Stomach (tissue), 8 donors: ENCODE measurements at regions not wholly inside any gene's neighbourhood (a gene's known extent, or its start where the extent isn't known, plus 50 kb on each side); places are given as distances from the start of the nearest gene placed in this dataset.
A peak's percentile ranks its signal among the peaks of the same experiment; 100 is the strongest.

Experiments
- DNase-seq, 2 donors: peaks; one replicate each; pipeline versions ENCODE4 v3.0.0 to v3.0.0-alpha.2; 2013 to 2019
- H3K27ac ChIP-seq, 5 donors: fragments of 200-600 bp in 4 of 5; sonication (generic) in 4 of 5; one replicate each; pipeline ENCODE4 v1.5.1; 2013 to 2019; ENCODE audit warnings: mild to moderate bottlenecking in 1 of 5, moderate library complexity in 1 of 5
- H3K27me3 ChIP-seq, 3 donors: fragments of 200-600 bp; sonication (generic); one replicate each; pipeline ENCODE4 v1.5.1; 2017 to 2019; ENCODE audit warnings: mixed run types in 1 of 3
- H3K36me3 ChIP-seq, 4 donors: fragments of 200-600 bp; sonication (generic); 1 replicate in 3 of 4; 2 replicates in 1 of 4; pipeline ENCODE4 v1.5.1; 2016 to 2019
- H3K4me1 ChIP-seq, 4 donors: fragments of 200-600 bp; sonication (generic); one replicate each; pipeline ENCODE4 v1.5.1; 2016 to 2019
- H3K4me3 ChIP-seq, 4 donors: fragments of 200-600 bp; sonication (generic) in 3 of 4; one replicate each; pipeline ENCODE4 v1.5.1; 2016 to 2019; ENCODE audit warnings: mild to moderate bottlenecking in 1 of 4
- H3K9me3 ChIP-seq, 4 donors: fragments of 200-600 bp; sonication (generic); one replicate each; pipeline ENCODE4 v1.5.1; 2016 to 2019
- CTCF ChIP-seq, 7 experiments: fragments of 450-650 bp in 4 of 7; fragments of 200-600 bp in 3 of 7; sonication (generic) in 3 of 7; IDR thresholded peaks; one replicate each; pipeline ENCODE4 v1.5.1; 2016 to 2019; ENCODE audit warnings: antibody characterized with exemption in 7 of 7, control low read depth in 2 of 7, mild to moderate bottlenecking in 1 of 7
- EP300 ChIP-seq: sonication (generic); formaldehyde crosslinking; IDR thresholded peaks from one replicate; pipeline ENCODE4 v1.6.1; 2017; ENCODE audit warnings: antibody characterized with exemption
- POLR2A ChIP-seq, 4 donors: fragments of 450-650 bp; IDR thresholded peaks; one replicate each; pipeline ENCODE4 v1.6.1; 2016; ENCODE audit warnings: antibody characterized with exemption in 4 of 4, control low read depth in 2 of 4, mild to moderate bottlenecking in 1 of 4, moderate library complexity in 1 of 4
- POLR2AphosphoS5 ChIP-seq, 3 donors: sonication (generic); formaldehyde crosslinking; IDR thresholded peaks; one replicate each; pipeline ENCODE4 v1.6.1; 2016; ENCODE audit warnings: antibody characterized with exemption in 3 of 3
- WGBS, 5 donors: extraction: QIAGEN DNeasy Blood & Tissue Kit in 3 of 5; methylation state at CpG; one replicate each; pipeline versions ENCODE4 v1.1.5 to v1.1.7; 2013 to 2018; 5-methylcytosine and 5-hydroxymethylcytosine counted together
- intact Hi-C: fragments of 100-400 bp; cut with DNase I; formaldehyde crosslinking; loops from one replicate; pipeline ENCODE4 v1.15.1; 2023; ENCODE audit warnings: low total_unique reads
- donor health status: healthy with polysubstance abuse.
- donor health status: Bipolar disorder and iron deficiency.
- donor health status: healthy.

- Histone ChIP-seq H3K4me1 (no peaks in the 10 kb centered on the region), H3K27me3 (no peaks in the 10 kb centered on the region)
Observed at GRCh38 chr6:139919107-139920026, 544.9 kb upstream of the CITED2 start.

DNA sequence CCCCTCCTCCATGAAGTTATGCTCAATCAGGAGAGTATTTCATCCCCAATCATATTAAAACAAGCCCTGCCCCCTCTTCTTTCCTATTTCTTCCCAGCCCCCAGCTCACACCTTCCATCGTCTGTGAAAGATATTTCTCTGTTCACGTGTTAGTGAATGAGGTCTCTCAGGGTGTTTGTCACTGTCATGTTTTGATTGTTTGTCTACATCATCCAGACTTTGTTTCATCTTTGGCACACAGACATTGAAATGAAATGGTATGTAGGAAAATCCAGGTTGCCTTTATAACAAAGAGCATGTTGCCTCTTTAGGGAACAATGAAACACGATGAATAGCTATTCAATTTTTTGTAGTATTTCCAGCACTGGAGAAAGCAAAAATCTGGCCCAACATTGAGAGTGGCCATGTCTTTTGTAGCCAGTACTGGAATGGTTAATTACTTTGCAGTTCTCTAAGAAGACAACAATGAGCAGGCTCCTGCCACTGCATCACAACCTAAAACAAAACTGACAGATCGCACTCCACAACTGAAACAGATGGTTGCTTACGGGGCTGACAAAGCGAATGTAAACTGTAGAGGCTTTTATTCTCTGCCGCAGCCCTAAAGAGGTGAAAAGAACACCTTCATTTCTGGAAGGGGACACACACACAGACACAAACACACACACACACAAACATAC, 543.6 kb upstream of the CITED2 start:
- no peaks in the 10 kb centered on the region for H3K27me3 ChIP-seq
- no peak for TF ChIP-seq EP300
- TF ChIP-seq POLR2AphosphoS5 (IDR thresholded peaks at IDR 0.05): no peak
- no peak for TF ChIP-seq POLR2A (IDR thresholded peaks at IDR 0.05)
- no peak for TF ChIP-seq CTCF (IDR thresholded peaks at IDR 0.05)
- no peaks in the 10 kb centered on the region for H3K36me3 ChIP-seq
- H3K4me3 ChIP-seq: no peak overlapping the region
- intact Hi-C loops: no loop called here
- DNase-seq: no peak
- no peak overlapping the region for H3K27ac ChIP-seq
- no peaks in the 10 kb centered on the region for H3K9me3 ChIP-seq
- H3K4me1 ChIP-seq: no peaks in the 10 kb centered on the region
- 81 to 89% (median 85%) methylated on average over 7 of the region's 7 CpGs for WGBS, 5 donors

More at GRCh38 chr6:139919107-139920026, 544.9 kb upstream of the CITED2 start:
- DNase-seq: no peak
- TF ChIP-seq EP300 (no peak), POLR2AphosphoS5 (IDR thresholded peaks at IDR 0.05) (no peak), POLR2A (IDR thresholded peaks at IDR 0.05) (no peak), CTCF (IDR thresholded peaks at IDR 0.05) (no peak)
- H3K9me3 ChIP-seq: no peaks in the 10 kb centered on the region
- peak overlapping the region in 1 of 5 donors; percentile 22 for H3K27ac ChIP-seq
- intact Hi-C loops: no loop called here
- no peaks in the 10 kb centered on the region for H3K36me3 ChIP-seq
- no peak overlapping the region for H3K4me3 ChIP-seq
- WGBS, 5 donors: 78 to 88% (median 83%) methylated on average over 8 of the region's 8 CpGs

DNA sequence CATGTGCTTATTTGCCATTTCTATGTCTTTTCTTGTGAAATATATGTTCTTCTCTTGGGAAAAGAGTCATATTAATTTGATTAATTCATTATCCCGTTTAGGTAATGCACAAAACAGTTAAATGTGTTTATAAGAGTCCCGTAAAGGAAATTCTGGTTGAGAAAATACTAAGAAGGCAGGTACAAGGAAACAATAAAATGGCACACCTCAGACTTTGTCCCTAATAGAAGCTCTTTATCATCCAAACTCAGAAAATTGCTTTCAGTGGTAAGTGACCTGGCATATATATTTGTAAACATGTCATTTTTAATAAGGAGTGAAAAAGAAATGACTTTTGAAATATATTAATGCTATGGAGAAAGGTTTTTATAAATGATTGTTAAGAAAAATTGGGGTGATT, 540.5 kb upstream of the CITED2 start:
- Histone ChIP-seq H3K4me1 (no peaks in the 10 kb centered on the region), H3K4me3 (no peak overlapping the region), H3K9me3 (no peaks in the 10 kb centered on the region), H3K36me3 (no peaks in the 10 kb centered on the region), H3K27ac (no peak overlapping the region), H3K27me3 (no peaks in the 10 kb centered on the region)
- no peak for DNase-seq
- 49 to 86% (median 84%) methylated on average over 2 of the region's 2 CpGs for WGBS, 5 donors
- TF ChIP-seq CTCF (IDR thresholded peaks at IDR 0.05): no peak
- no peak for TF ChIP-seq POLR2AphosphoS5 (IDR thresholded peaks at IDR 0.05)
- no peak for TF ChIP-seq EP300
- no peak for TF ChIP-seq POLR2A (IDR thresholded peaks at IDR 0.05)
- intact Hi-C loops: no loop called here

DNA sequence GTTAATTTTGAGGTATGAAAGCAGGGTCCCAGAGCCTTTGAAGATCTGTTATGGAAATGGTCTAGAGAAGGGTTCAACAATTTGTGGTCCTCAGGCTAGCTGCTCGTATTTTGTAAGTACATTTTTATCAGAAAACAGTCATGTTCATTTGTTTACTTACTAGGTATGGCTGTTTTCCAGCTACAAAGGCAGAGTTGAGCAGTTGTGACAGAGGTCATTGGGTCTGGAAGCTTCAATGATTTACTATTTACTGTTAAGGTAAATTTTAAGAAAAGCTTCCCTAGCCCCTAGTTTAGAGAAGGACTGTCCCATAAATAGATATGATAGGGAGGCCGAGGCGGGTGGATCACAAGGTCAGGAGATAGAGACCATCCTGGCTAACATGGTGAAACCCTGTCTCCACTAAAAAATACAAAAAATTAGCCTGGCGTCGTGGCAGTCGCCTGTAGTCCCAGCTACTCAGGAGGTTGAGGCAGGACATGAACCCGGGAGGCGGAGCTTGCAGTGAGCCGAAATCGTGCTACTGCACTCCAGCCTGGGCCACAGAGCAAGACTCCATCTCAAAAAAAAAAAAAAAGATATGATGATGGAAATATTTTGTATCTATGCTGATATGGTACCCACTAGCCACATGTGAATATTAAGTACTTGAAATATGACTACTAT, 538.4 kb upstream of the CITED2 start:
- H3K27ac ChIP-seq: no peak overlapping the region
- no peaks in the 10 kb centered on the region for H3K36me3 ChIP-seq
- no peak overlapping the region for H3K4me3 ChIP-seq
- WGBS, 5 donors: 81 to 87% (median 84%) methylated on average over 10 of the region's 10 CpGs
- H3K9me3 ChIP-seq: no peaks in the 10 kb centered on the region
- no peaks in the 10 kb centered on the region for H3K4me1 ChIP-seq
- intact Hi-C loops: no loop called here
- DNase-seq: no peak
- TF ChIP-seq EP300 (no peak), CTCF (IDR thresholded peaks at IDR 0.05) (no peak)
- no peaks in the 10 kb centered on the region for H3K27me3 ChIP-seq
